HCT116 (cell line): ENCODE measurements at regions not wholly inside any gene's neighbourhood (a gene's known extent, or its start where the extent isn't known, plus 50 kb on each side); places are given as distances from the start of the nearest gene placed in this dataset.

ENCODE experiments used
- ATAC-seq: fragments of 200-7000 bp; cut with Tn5 transposase; 2 replicates; pipeline ENCODE4 v1.9.1; 2020; ENCODE audit warnings: mild to moderate bottlenecking, moderate library complexity
- BruUV-seq: library from RNA; stranded (reverse); fragments of 400-500 nt; replicated peaks from 2 replicates; lab custom pipeline; 2021; lab: Mats Ljungman, UMichigan
- CTCF ChIA-PET: fragments of 300-600 bp; sonication (Branson Sonifier 250); formaldehyde crosslinking; loops from one replicate; lab custom pipeline; 2021; ENCODE audit warnings: antibody characterized with exemption; lab: Charles Lee
- POLR2A ChIA-PET: fragments of 300-600, 350-600 bp; sonication (Branson Sonifier 250); formaldehyde crosslinking; loops from one replicate; lab custom pipeline; 2021; ENCODE audit warnings: antibody characterized with exemption; lab: Charles Lee
- RAD21 ChIA-PET, 2 experiments: fragments of 300-600 bp; sonication (Branson Sonifier 250); formaldehyde crosslinking; loops; one replicate each; lab custom pipeline; 2023; ENCODE audit warnings: low total read pairs in 2 of 2; ENCODE audit not compliant: uncharacterized antibody in 2 of 2, unreplicated experiment in 2 of 2, low non-redundant PET in 1 of 2; lab: Charles Lee
- DNase-seq: peaks from one replicate; pipeline ENCODE4 v3.0.0-alpha.2; 2010; ENCODE audit warnings: low read depth, low spot score
- H2AFZ ChIP-seq: fragments of 200-600 bp; shearing (Covaris generic), sonication (generic); 2 replicates; pipeline ENCODE4 v1.6.1; 2017; ENCODE audit warnings: low read depth, mixed run types, mixed read lengths, antibody characterized with exemption, low read length; ENCODE audit not compliant: poor library complexity, severe bottlenecking
- H3K27ac ChIP-seq: 2 replicates; pipeline ENCODE4 v1.5.1; 2012; ENCODE audit warnings: low read depth, low read length
- H3K27me3 ChIP-seq: fragments of 200-600 bp; sonication (generic); 2 replicates; pipeline ENCODE4 v1.6.1; 2016; ENCODE audit warnings: mixed run types, low read length, mixed read lengths; ENCODE audit not compliant: insufficient read depth
- H3K36me3 ChIP-seq, 2 experiments: fragments of 200-500 bp in 1 of 2; fragments of 200-600 bp in 1 of 2; sonication (Bioruptor generic) in 1 of 2; sonication (generic) in 1 of 2; 2 replicates each; pipeline versions ENCODE4 v1.5.1 to v1.6.1; 2014 to 2016; ENCODE audit warnings: low read length in 2 of 2, inconsistent platforms in 1 of 2, mixed read lengths in 1 of 2, mixed run types in 1 of 2; ENCODE audit not compliant: insufficient read depth in 2 of 2, control insufficient read depth in 1 of 2
- H3K4me1 ChIP-seq, 2 experiments: fragments of 200-600 bp in 1 of 2; sonication (generic) in 1 of 2; 2 replicates each; pipeline versions ENCODE4 v1.5.1 to v1.6.1; 2012 to 2017; ENCODE audit warnings: low read length in 2 of 2, inconsistent platforms in 1 of 2, mild to moderate bottlenecking in 1 of 2, mixed read lengths in 1 of 2, mixed run types in 1 of 2, moderate library complexity in 1 of 2; ENCODE audit not compliant: insufficient read depth in 2 of 2, control insufficient read depth in 1 of 2
- H3K4me2 ChIP-seq: fragments of 200-600 bp; sonication (generic); 2 replicates; pipeline ENCODE4 v1.6.1; 2017; ENCODE audit warnings: mixed run types, low read length, mixed read lengths
- H3K4me3 ChIP-seq, 2 experiments: fragments of 200-600 bp in 1 of 2; sonication (generic) in 1 of 2; replicated peaks in 1 of 2; 2 replicates each; pipeline ENCODE4 v1.5.1; 2011 to 2016; ENCODE audit warnings: low read length in 2 of 2, control low read depth in 1 of 2, low read depth in 1 of 2, mild to moderate bottlenecking in 1 of 2, mixed read lengths in 1 of 2, mixed run types in 1 of 2
- H3K79me2 ChIP-seq: fragments of 200-600 bp; sonication (generic); 2 replicates; pipeline ENCODE4 v1.6.1; 2017; ENCODE audit warnings: mild to moderate bottlenecking, mixed run types, low read length, moderate library complexity, mixed read lengths; ENCODE audit not compliant: insufficient read depth
- H3K9ac ChIP-seq: fragments of 200-600 bp; sonication (generic); 2 replicates; pipeline ENCODE4 v1.6.1; 2016; ENCODE audit warnings: low read length, mixed read lengths
- H3K9me2 ChIP-seq: fragments of 200-600 bp; sonication (generic), shearing (Covaris generic); 2 replicates; pipeline ENCODE4 v1.6.1; 2017; ENCODE audit warnings: mixed run types, mild to moderate bottlenecking, moderate library complexity; ENCODE audit not compliant: insufficient read depth
- H3K9me3 ChIP-seq, 2 experiments: fragments of 200-500 bp in 1 of 2; fragments of 200-600 bp in 1 of 2; sonication (Bioruptor generic) in 1 of 2; sonication (generic) in 1 of 2; 2 replicates each; pipeline ENCODE4 v1.6.1; 2014 to 2017; ENCODE audit warnings: low read length in 2 of 2, mixed read lengths in 2 of 2, inconsistent platforms in 1 of 2, low read depth in 1 of 2, mild to moderate bottlenecking in 1 of 2, mixed run types in 1 of 2, moderate library complexity in 1 of 2; ENCODE audit not compliant: control insufficient read depth in 1 of 2, insufficient read depth in 1 of 2
- H4K20me1 ChIP-seq: fragments of 200-600 bp; sonication (generic), shearing (Covaris generic); 2 replicates; pipeline ENCODE4 v1.6.1; 2017; ENCODE audit warnings: mixed run types, mild to moderate bottlenecking, moderate library complexity; ENCODE audit not compliant: insufficient read depth
- CBX3 ChIP-seq: IDR thresholded peaks from 2 replicates; pipeline ENCODE4 v1.6.1; 2012; ENCODE audit warnings: low read depth
- ELF1 ChIP-seq: IDR thresholded peaks from 2 replicates; pipeline ENCODE4 v1.6.1; 2012; ENCODE audit warnings: low read depth, borderline replicate concordance
- EZH2 ChIP-seq: fragments of 200-600 bp; sonication (generic); IDR thresholded peaks from 2 replicates; pipeline ENCODE4 v1.6.1; 2017; ENCODE audit warnings: antibody characterized with exemption, mixed run types
- EZH2phosphoT487 ChIP-seq: fragments of 200-600 bp; IDR thresholded peaks from 2 replicates; pipeline ENCODE4 v1.6.1; 2018; ENCODE audit warnings: antibody characterized with exemption, borderline replicate concordance
- FOSL1 ChIP-seq: IDR thresholded peaks from 2 replicates; pipeline ENCODE4 v1.6.1; 2012; ENCODE audit warnings: low read depth
- JUND ChIP-seq: IDR thresholded peaks from 2 replicates; pipeline ENCODE4 v1.6.1; 2012
- POLR2A ChIP-seq: IDR thresholded peaks from 2 replicates; pipeline ENCODE4 v1.7.0; 2011; ENCODE audit warnings: borderline replicate concordance; ENCODE audit not compliant: insufficient read depth, insufficient read length; ENCODE audit errors: extremely low read depth
- POLR2AphosphoS5 ChIP-seq: IDR thresholded peaks from 2 replicates; pipeline ENCODE4 v1.6.1; 2011; ENCODE audit warnings: mild to moderate bottlenecking, low read depth, low read length, moderate library complexity
- RAD21 ChIP-seq: IDR thresholded peaks from 2 replicates; pipeline ENCODE4 v1.6.1; 2012; ENCODE audit warnings: low read depth, mild to moderate bottlenecking
- SIN3A ChIP-seq: IDR thresholded peaks from 2 replicates; pipeline ENCODE4 v1.6.1; 2012; ENCODE audit warnings: low read depth
- SP1 ChIP-seq: IDR thresholded peaks from 2 replicates; pipeline ENCODE4 v1.6.1; 2012; ENCODE audit warnings: low read depth
- SRF ChIP-seq: IDR thresholded peaks from 2 replicates; pipeline ENCODE4 v1.6.1; 2012; ENCODE audit warnings: low read depth
- TCF7L2 ChIP-seq: IDR thresholded peaks from 2 replicates; pipeline ENCODE4 v1.7.0; 2011; ENCODE audit warnings: borderline replicate concordance, inconsistent platforms; ENCODE audit not compliant: insufficient read depth, insufficient read length; ENCODE audit errors: extremely low read depth
- ZFX ChIP-seq: fragments of 450-650 bp; IDR thresholded peaks from 2 replicates; pipeline ENCODE4 v1.6.1; 2017
- ZNF274 ChIP-seq: fragments of 200-500 bp; sonication (Bioruptor generic); IDR thresholded peaks from 2 replicates; pipeline ENCODE4 v1.6.1; 2014; ENCODE audit warnings: mild to moderate bottlenecking, low read depth, low read length, inconsistent platforms
- intact Hi-C: fragments of 100-400 bp; cut with micrococcal nuclease; formaldehyde crosslinking; loops from 2 replicates; pipeline ENCODE4 v1.10.0; 2022
- TF ChIP-seq, protein P1 (sequence below): IDR thresholded peaks from 2 replicates; pipeline ENCODE4 v1.6.1; 2012
- TF ChIP-seq, protein P2 (sequence below): IDR thresholded peaks from 2 replicates; pipeline ENCODE4 v1.6.1; 2012

DNA sequence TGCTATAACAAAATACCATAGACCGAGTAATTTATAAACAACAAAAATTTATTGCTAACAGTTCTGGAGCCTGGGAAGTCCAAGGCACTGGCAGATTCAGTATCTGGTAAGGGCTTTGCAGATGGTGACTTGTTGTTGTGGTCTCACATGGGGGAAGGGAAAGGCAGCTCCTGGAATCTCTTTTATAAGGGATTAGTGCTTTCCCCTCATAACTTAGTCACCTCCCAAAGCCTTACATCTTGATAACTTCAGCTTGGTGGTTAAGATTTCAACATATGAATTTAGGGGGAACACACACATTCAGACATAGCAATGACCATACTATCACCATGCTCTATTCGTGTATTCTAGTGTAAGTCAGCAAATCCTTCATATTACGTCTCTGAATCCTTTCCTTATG, 447.6 kb upstream of the TCF4 start:
- H3K9ac ChIP-seq: no peak overlapping the region
- H2AFZ ChIP-seq: no peak overlapping the region
- intact Hi-C loops: no loop called here
- H3K27ac ChIP-seq: no peak overlapping the region
- ATAC-seq (no peak), DNase-seq (no peak)
- H3K27me3 ChIP-seq: no peaks in the 10 kb centered on the region
- no peaks in the 10 kb centered on the region for H4K20me1 ChIP-seq
- ChIA-PET CTCF (no interaction called here), POLR2A (no interaction called here), RAD21 (no interaction called here)
- no peak for TF ChIP-seq SIN3A
- TF ChIP-seq TCF7L2: no peak
- TF ChIP-seq, protein P1, sequence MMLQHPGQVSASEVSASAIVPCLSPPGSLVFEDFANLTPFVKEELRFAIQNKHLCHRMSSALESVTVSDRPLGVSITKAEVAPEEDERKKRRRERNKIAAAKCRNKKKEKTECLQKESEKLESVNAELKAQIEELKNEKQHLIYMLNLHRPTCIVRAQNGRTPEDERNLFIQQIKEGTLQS: no peak
- TF ChIP-seq JUND: no peak
- TF ChIP-seq, protein P2, sequence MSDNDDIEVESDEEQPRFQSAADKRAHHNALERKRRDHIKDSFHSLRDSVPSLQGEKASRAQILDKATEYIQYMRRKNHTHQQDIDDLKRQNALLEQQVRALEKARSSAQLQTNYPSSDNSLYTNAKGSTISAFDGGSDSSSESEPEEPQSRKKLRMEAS: no peak
- no peak for TF ChIP-seq POLR2AphosphoS5
- TF ChIP-seq CBX3: no peak
- no peak for TF ChIP-seq ELF1
- TF ChIP-seq RAD21: no peak
- TF ChIP-seq ZNF274: no peak
- no peak for TF ChIP-seq ZFX
- TF ChIP-seq POLR2A: no peak
- no peak for TF ChIP-seq EZH2
- TF ChIP-seq EZH2phosphoT487: no peak
- no peak for TF ChIP-seq FOSL1
- TF ChIP-seq SRF: no peak
- no peak for TF ChIP-seq SP1
- H3K4me2 ChIP-seq: no peak overlapping the region
- no peaks in the 10 kb centered on the region for H3K79me2 ChIP-seq
- H3K4me1 ChIP-seq: no peaks in the 10 kb centered on the region
- no peak overlapping the region for H3K4me3 ChIP-seq
- H3K9me3 ChIP-seq: peaks cover 1 to 5% of the 10 kb centered on the region in 2 experiments; a peak in 2 of 4 replicates
- H3K36me3 ChIP-seq: no peaks in the 10 kb centered on the region
- BruUV-seq: no TSS peak
- no peaks in the 10 kb centered on the region for H3K9me2 ChIP-seq
